LoVo (cell line): ENCODE measurements at regions not wholly inside any gene's neighbourhood (a gene's known extent, or its start where the extent isn't known, plus 50 kb on each side); places are given as distances from the start of the nearest gene placed in this dataset.

Experiments
- DNase-seq: peaks from one replicate; pipeline ENCODE4 v3.0.0-alpha.2; 2016; ENCODE audit warnings: low spot score

- no peak for DNase-seq
These were observed 142.6 kb upstream of the CPSF6 start for GRCh38 chr12:69096669-69097335.

- DNase-seq, result no peak
These were observed 141.6 kb upstream of the CPSF6 start for GRCh38 chr12:69097619-69098368.

GRCh38 chr12:69099201-69099837 is 140.1 kb upstream of the CPSF6 start:
- no peak for DNase-seq

GRCh38 chr12:69101505-69101904 is 137.9 kb upstream of the CPSF6 start:
- DNase-seq, result peak; percentile 6

GRCh38 chr12:69102856-69103255 is 136.5 kb upstream of the CPSF6 start:
- DNase-seq, result no peak

GRCh38 chr12:69105101-69105962 is 134.0 kb upstream of the CPSF6 start:
- DNase-seq, result no peak

- DNase-seq, result no peak
These were observed 132.8 kb upstream of the CPSF6 start for GRCh38 chr12:69106482-69107118.

GRCh38 chr12:69107541-69107940 is 131.8 kb upstream of the CPSF6 start:
- no peak for DNase-seq

- DNase-seq, result no peak
These were observed 131.3 kb upstream of the CPSF6 start for GRCh38 chr12:69108037-69108436.

- DNase-seq, result no peak
These were observed 126.8 kb upstream of the CPSF6 start for GRCh38 chr12:69112616-69113015.

GRCh38 chr12:69115099-69115498 is 124.3 kb upstream of the CPSF6 start:
- DNase-seq, result no peak

- no peak for DNase-seq
These were observed 123.4 kb upstream of the CPSF6 start for GRCh38 chr12:69115951-69116350.

GRCh38 chr12:69117566-69118266 is 121.7 kb upstream of the CPSF6 start:
- DNase-seq, result no peak

GRCh38 chr12:69118516-69118915 is 120.9 kb upstream of the CPSF6 start:
- DNase-seq, result no peak

GRCh38 chr12:69119770-69120169 is 119.6 kb upstream of the CPSF6 start:
- no peak for DNase-seq

- DNase-seq, result no peak
These were observed 119.0 kb upstream of the CPSF6 start for GRCh38 chr12:69120354-69120753.

- no peak for DNase-seq
These were observed 116.1 kb upstream of the CPSF6 start for GRCh38 chr12:69123311-69123710.

GRCh38 chr12:69123919-69124638 is 115.3 kb upstream of the CPSF6 start:
- no peak for DNase-seq

GRCh38 chr12:69129017-69129416 is 110.4 kb upstream of the CPSF6 start:
- DNase-seq, result no peak

GRCh38 chr12:69129564-69129963 is 109.8 kb upstream of the CPSF6 start:
- DNase-seq, result no peak
